Ishikawa (cell line): ENCODE measurements at regions not wholly inside any gene's neighbourhood (a gene's known extent, or its start where the extent isn't known, plus 50 kb on each side); places are given as distances from the start of the nearest gene placed in this dataset.

Experiments used
- CEBPB ChIP-seq: IDR thresholded peaks from 2 replicates; pipeline ENCODE4 v1.6.1; 2012
- CREB1 ChIP-seq: IDR thresholded peaks from 2 replicates; pipeline ENCODE4 v1.6.1; 2012; ENCODE audit warnings: low read depth
- EGR1 ChIP-seq: IDR thresholded peaks from 2 replicates; pipeline ENCODE4 v1.6.1; 2012
- EP300 ChIP-seq: IDR thresholded peaks from 2 replicates; pipeline ENCODE4 v1.6.1; 2012; ENCODE audit warnings: borderline replicate concordance
- TAF1 ChIP-seq: IDR thresholded peaks from 2 replicates; pipeline ENCODE4 v1.6.1; 2012; ENCODE audit warnings: low read depth, mild to moderate bottlenecking
- TCF12 ChIP-seq: IDR thresholded peaks from 2 replicates; pipeline ENCODE4 v1.6.1; 2012; ENCODE audit warnings: low read depth
- TEAD4 ChIP-seq: IDR thresholded peaks from 2 replicates; pipeline ENCODE4 v1.6.1; 2012
- ZBTB7A ChIP-seq: IDR thresholded peaks from 2 replicates; pipeline ENCODE4 v1.6.1; 2012; ENCODE audit warnings: low read depth
- TF ChIP-seq, protein P1 (sequence below): IDR thresholded peaks from 2 replicates; pipeline ENCODE4 v1.6.1; 2012
- TF ChIP-seq, protein P2 (sequence below): IDR thresholded peaks from 2 replicates; pipeline ENCODE4 v1.6.1; 2012
- TF ChIP-seq, protein P3 (sequence below): IDR thresholded peaks from 2 replicates; pipeline ENCODE4 v1.6.1; 2012; ENCODE audit warnings: low read depth, mild to moderate bottlenecking

DNA sequence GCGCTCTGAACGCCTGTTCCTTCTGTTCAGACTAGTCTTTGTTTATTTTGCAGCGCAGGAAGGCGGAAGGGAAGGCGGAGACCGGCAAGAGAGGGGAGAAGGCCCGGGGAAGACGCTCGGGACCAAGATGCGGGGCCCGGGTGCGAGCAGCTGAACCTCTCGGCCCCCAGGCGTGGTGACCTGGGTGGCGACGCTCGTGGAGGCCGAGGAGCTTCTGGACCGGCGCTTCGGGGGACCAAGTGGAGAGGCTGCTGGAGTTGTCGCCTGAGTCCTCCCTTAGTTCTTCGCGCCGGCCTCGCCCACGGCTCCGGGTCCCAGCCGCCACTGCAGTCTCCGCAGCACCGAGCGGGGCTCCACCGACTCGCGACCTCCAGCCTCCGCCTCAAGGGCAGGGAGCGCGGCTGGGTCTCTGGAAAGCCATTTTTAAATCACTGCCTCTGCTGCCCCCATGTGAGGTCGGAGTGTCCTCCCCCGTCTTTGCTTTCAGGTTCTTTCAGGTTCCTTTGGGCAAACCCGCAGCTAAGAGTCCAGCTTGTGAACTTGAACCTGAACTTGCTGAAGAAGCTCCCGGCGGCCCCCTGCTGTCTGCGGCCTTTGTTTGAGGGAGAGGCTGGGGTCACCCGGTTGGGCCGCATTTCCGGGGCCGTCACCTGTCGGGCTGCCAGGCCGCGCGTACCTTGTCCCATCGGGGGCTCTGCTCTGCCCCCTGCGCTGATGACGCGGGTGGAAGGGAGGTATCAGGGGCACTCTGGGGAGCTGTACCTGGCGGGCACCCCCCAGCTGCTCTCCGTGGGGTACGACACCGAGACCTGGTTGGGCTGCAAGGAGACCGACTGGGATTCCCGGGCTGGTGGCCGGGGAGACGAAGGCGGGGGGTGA is 136.0 kb downstream of the KIF20B start:
- TF ChIP-seq CEBPB (no peak), TAF1 (no peak), EP300 (no peak), TCF12 (no peak), TEAD4 (no peak), CREB1 (no peak), EGR1 (no peak), ZBTB7A (no peak)
- TF ChIP-seq, protein P1, sequence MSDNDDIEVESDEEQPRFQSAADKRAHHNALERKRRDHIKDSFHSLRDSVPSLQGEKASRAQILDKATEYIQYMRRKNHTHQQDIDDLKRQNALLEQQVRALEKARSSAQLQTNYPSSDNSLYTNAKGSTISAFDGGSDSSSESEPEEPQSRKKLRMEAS = no peak
- TF ChIP-seq, protein P2, sequence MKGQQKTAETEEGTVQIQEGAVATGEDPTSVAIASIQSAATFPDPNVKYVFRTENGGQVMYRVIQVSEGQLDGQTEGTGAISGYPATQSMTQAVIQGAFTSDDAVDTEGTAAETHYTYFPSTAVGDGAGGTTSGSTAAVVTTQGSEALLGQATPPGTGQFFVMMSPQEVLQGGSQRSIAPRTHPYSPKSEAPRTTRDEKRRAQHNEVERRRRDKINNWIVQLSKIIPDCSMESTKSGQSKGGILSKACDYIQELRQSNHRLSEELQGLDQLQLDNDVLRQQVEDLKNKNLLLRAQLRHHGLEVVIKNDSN = no peak
- TF ChIP-seq, protein P3, sequence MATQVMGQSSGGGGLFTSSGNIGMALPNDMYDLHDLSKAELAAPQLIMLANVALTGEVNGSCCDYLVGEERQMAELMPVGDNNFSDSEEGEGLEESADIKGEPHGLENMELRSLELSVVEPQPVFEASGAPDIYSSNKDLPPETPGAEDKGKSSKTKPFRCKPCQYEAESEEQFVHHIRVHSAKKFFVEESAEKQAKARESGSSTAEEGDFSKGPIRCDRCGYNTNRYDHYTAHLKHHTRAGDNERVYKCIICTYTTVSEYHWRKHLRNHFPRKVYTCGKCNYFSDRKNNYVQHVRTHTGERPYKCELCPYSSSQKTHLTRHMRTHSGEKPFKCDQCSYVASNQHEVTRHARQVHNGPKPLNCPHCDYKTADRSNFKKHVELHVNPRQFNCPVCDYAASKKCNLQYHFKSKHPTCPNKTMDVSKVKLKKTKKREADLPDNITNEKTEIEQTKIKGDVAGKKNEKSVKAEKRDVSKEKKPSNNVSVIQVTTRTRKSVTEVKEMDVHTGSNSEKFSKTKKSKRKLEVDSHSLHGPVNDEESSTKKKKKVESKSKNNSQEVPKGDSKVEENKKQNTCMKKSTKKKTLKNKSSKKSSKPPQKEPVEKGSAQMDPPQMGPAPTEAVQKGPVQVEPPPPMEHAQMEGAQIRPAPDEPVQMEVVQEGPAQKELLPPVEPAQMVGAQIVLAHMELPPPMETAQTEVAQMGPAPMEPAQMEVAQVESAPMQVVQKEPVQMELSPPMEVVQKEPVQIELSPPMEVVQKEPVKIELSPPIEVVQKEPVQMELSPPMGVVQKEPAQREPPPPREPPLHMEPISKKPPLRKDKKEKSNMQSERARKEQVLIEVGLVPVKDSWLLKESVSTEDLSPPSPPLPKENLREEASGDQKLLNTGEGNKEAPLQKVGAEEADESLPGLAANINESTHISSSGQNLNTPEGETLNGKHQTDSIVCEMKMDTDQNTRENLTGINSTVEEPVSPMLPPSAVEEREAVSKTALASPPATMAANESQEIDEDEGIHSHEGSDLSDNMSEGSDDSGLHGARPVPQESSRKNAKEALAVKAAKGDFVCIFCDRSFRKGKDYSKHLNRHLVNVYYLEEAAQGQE = no peak
